ENCODE measurements at regions not wholly inside any gene's neighbourhood (a gene's known extent, or its start where the extent isn't known, plus 50 kb on each side); places are given as distances from the start of the nearest gene placed in this dataset.

GRCh38 chr13:107801621-107802020, 413.7 kb downstream of the LIG4 start:
- TF ChIP-seq EZH2 (IDR thresholded peaks at IDR 0.05): no peak
- TF ChIP-seq POLR2AphosphoS5 (IDR thresholded peaks at IDR 0.05; ENCODE audit: borderline replicate concordance, low read depth, low read length): no peak
- no peak for TF ChIP-seq FOXP2 (optimal IDR thresholded peaks at IDR 0.05; ENCODE audit: control extremely low read depth, extremely low read length, insufficient read depth)

Data from SK-N-MC (cell line).